ENCODE measurements at regions not wholly inside any gene's neighbourhood (a gene's known extent, or its start where the extent isn't known, plus 50 kb on each side); places are given as distances from the start of the nearest gene placed in this dataset.

DNA sequence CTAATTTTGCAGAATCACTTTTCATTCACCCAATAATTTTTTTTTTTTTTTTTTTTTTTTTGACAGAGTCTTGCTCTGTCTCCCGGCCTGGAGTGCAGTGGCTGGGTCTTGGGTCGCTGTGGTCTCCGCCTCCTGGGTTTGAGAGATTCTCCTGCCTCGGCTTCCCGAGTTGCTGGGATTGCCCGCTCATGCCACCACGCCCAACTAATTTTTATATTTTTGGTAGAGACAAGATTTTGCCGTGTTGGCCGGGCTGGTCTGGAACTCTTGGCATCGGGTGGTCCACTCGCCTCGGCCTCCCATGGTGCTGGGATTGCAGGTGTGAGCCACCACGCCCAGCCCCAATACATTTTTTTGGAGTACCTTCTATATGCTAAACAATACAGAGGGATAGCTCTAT lies 1120.0 kb upstream of the ATXN8OS start:
- DNase-seq, result no peak
- Histone ChIP-seq H3K27me3 (replicated peaks; ENCODE audit: control insufficient read depth, insufficient read depth, low read length) (no peaks in the 10 kb centered on the region), H3K36me3 (ENCODE audit: control insufficient read depth, insufficient read depth, low read length) (no peaks in the 10 kb centered on the region), H3K4me3 (ENCODE audit: low read depth, low read length) (no peak overlapping the region), H3K4me1 (no peaks in the 10 kb centered on the region), H3K9me3 (no peaks in the 10 kb centered on the region)
- no peaks in the 10 kb centered on the region for H3K4me1 Mint-ChIP-seq (ENCODE audit: low read depth, unreplicated experiment)
- H3K4me3 Mint-ChIP-seq (ENCODE audit: unreplicated experiment), result no peak overlapping the region
- no peaks in the 10 kb centered on the region for H3K9me3 Mint-ChIP-seq (ENCODE audit: unreplicated experiment)
- H3K27me3 Mint-ChIP-seq (ENCODE audit: insufficient read depth, unreplicated experiment), result peaks cover 3% of the 10 kb centered on the region
- no peak overlapping the region for H3K27ac Mint-ChIP-seq (ENCODE audit: unreplicated experiment)
- no TSS peak for BruUV-seq (replicated peaks)
- CTCF ChIA-PET, result no interaction called here
- intact Hi-C loops (cut with micrococcal nuclease; ENCODE audit: unreplicated experiment), result no loop called here
- H3K36me3 Mint-ChIP-seq (ENCODE audit: insufficient read depth, unreplicated experiment), result no peaks in the 10 kb centered on the region
- TF ChIP-seq, protein P1, sequence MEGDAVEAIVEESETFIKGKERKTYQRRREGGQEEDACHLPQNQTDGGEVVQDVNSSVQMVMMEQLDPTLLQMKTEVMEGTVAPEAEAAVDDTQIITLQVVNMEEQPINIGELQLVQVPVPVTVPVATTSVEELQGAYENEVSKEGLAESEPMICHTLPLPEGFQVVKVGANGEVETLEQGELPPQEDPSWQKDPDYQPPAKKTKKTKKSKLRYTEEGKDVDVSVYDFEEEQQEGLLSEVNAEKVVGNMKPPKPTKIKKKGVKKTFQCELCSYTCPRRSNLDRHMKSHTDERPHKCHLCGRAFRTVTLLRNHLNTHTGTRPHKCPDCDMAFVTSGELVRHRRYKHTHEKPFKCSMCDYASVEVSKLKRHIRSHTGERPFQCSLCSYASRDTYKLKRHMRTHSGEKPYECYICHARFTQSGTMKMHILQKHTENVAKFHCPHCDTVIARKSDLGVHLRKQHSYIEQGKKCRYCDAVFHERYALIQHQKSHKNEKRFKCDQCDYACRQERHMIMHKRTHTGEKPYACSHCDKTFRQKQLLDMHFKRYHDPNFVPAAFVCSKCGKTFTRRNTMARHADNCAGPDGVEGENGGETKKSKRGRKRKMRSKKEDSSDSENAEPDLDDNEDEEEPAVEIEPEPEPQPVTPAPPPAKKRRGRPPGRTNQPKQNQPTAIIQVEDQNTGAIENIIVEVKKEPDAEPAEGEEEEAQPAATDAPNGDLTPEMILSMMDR (IDR thresholded peaks at IDR 0.05; ENCODE audit: insufficient read depth in 1 of 2, low read depth in 1 of 2, low read length in 1 of 2, severe bottlenecking in 1 of 2, unreplicated experiment in 1 of 2), result no peak
- POLR2A ChIA-PET, result no interaction called here

DNA sequence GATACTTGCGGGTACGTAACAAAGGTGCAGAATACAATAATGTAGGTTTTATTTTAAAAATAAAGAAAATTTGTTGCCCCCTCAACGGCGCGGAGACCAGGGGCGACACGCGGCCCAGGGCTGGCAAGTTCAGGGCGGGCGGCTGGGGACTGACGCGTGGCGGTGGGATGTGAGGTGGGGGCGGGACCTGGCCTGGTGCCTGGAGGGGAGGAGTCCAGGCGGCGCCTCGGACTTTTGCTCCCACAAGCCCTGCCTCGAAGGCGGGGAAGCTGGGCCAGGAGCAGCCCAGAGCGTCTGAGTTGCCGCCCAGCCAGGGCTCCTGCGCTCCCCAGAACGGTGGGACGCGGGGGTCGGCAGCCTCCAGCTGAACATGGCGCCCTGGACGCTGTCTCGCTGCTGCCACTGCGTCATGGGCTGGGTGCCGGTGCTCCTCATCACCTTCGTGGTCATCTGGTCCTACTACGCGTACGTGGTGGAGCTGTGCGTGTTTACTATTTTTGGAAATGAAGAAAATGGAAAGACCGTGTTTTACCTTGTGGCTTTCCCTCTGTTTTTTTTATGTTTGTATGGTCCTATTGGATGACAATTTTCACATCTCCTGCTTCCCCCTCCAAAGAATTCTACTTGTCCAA lies 1122.8 kb upstream of the ATXN8OS start:
- Mint-ChIP-seq H3K36me3 (ENCODE audit: insufficient read depth, unreplicated experiment) (no peaks in the 10 kb centered on the region), H3K27ac (ENCODE audit: unreplicated experiment) (no peak overlapping the region), H3K27me3 (ENCODE audit: insufficient read depth, unreplicated experiment) (peaks cover 3% of the 10 kb centered on the region), H3K4me3 (ENCODE audit: unreplicated experiment) (no peak overlapping the region), H3K9me3 (ENCODE audit: unreplicated experiment) (no peaks in the 10 kb centered on the region), H3K4me1 (ENCODE audit: low read depth, unreplicated experiment) (no peaks in the 10 kb centered on the region)
- intact Hi-C loops (cut with micrococcal nuclease; ENCODE audit: unreplicated experiment), result no loop called here
- ChIA-PET CTCF (no interaction called here), POLR2A (no interaction called here)
- no TSS peak for BruUV-seq (replicated peaks)
- Histone ChIP-seq H3K27me3 (replicated peaks; ENCODE audit: control insufficient read depth, insufficient read depth, low read length) (no peaks in the 10 kb centered on the region), H3K36me3 (ENCODE audit: control insufficient read depth, insufficient read depth, low read length) (no peaks in the 10 kb centered on the region), H3K4me1 (no peaks in the 10 kb centered on the region), H3K4me3 (ENCODE audit: low read depth, low read length) (no peak overlapping the region), H3K9me3 (no peaks in the 10 kb centered on the region)
- no peak for DNase-seq
- TF ChIP-seq, protein P1 (IDR thresholded peaks at IDR 0.05; ENCODE audit: insufficient read depth in 1 of 2, low read depth in 1 of 2, low read length in 1 of 2, severe bottlenecking in 1 of 2, unreplicated experiment in 1 of 2), result no peak

DNA sequence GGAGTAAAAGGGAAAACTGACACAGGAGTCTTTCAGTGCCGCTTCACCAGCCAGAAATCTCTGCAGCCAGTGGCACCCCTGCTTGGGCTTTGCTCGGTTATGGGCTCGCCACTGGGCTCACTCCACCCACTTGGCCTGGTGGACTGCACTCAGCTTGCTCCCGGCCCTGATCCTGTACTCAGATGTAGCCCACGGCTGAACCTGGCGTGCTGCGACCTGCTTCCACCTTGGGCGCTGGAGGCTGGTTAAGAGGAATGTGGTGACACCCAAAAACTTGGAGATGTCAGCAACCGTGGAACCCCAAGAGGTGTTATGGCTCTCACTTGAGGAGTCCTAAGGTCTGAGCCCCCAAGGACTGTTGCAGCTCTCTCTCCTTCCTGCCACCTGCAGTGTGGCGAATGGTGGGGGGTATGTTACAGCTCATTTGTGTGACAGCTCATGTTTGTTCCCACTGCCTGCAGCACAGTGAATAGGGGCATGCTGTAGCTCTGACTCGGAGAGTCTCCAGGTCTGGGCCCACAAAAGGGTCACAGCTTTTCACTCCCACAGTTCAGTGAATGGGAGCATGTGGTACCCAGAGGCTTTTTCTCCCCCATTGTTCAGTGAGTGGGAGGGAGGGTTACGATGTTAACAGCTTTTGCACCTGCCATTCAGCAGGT lies 1124.5 kb upstream of the ATXN8OS start:
- DNase-seq, result no peak
- Mint-ChIP-seq H3K36me3 (ENCODE audit: insufficient read depth, unreplicated experiment) (no peaks in the 10 kb centered on the region), H3K27ac (ENCODE audit: unreplicated experiment) (no peak overlapping the region), H3K27me3 (ENCODE audit: insufficient read depth, unreplicated experiment) (peaks cover 3% of the 10 kb centered on the region), H3K4me1 (ENCODE audit: low read depth, unreplicated experiment) (no peaks in the 10 kb centered on the region), H3K4me3 (ENCODE audit: unreplicated experiment) (no peak overlapping the region), H3K9me3 (ENCODE audit: unreplicated experiment) (no peaks in the 10 kb centered on the region)
- Histone ChIP-seq H3K9me3 (no peaks in the 10 kb centered on the region), H3K36me3 (ENCODE audit: control insufficient read depth, insufficient read depth, low read length) (no peaks in the 10 kb centered on the region), H3K4me1 (no peaks in the 10 kb centered on the region), H3K27me3 (replicated peaks; ENCODE audit: control insufficient read depth, insufficient read depth, low read length) (no peaks in the 10 kb centered on the region), H3K4me3 (ENCODE audit: low read depth, low read length) (no peak overlapping the region)
- no TSS peak for BruUV-seq (replicated peaks)
- POLR2A ChIA-PET, result no interaction called here
- CTCF ChIA-PET, result no interaction called here
- TF ChIP-seq, protein P1 (IDR thresholded peaks at IDR 0.05; ENCODE audit: insufficient read depth in 1 of 2, low read depth in 1 of 2, low read length in 1 of 2, severe bottlenecking in 1 of 2, unreplicated experiment in 1 of 2), result no peak
- intact Hi-C loops (cut with micrococcal nuclease; ENCODE audit: unreplicated experiment), result no loop called here

Measured in Caco-2 (cell line).